GM20000 (cell line): ENCODE measurements at regions not wholly inside any gene's neighbourhood (a gene's known extent, or its start where the extent isn't known, plus 50 kb on each side); places are given as distances from the start of the nearest gene placed in this dataset.

Experiments
- DNase-seq: peaks from one replicate; pipeline ENCODE4 v3.0.0; 2012; ENCODE audit warnings: low spot score
- TF ChIP-seq, protein P1 (sequence below): IDR thresholded peaks from 2 replicates; pipeline ENCODE4 v1.5.1; 2012; ENCODE audit warnings: mild to moderate bottlenecking, control low read depth; ENCODE audit errors: extremely low read depth, missing control alignments

DNA sequence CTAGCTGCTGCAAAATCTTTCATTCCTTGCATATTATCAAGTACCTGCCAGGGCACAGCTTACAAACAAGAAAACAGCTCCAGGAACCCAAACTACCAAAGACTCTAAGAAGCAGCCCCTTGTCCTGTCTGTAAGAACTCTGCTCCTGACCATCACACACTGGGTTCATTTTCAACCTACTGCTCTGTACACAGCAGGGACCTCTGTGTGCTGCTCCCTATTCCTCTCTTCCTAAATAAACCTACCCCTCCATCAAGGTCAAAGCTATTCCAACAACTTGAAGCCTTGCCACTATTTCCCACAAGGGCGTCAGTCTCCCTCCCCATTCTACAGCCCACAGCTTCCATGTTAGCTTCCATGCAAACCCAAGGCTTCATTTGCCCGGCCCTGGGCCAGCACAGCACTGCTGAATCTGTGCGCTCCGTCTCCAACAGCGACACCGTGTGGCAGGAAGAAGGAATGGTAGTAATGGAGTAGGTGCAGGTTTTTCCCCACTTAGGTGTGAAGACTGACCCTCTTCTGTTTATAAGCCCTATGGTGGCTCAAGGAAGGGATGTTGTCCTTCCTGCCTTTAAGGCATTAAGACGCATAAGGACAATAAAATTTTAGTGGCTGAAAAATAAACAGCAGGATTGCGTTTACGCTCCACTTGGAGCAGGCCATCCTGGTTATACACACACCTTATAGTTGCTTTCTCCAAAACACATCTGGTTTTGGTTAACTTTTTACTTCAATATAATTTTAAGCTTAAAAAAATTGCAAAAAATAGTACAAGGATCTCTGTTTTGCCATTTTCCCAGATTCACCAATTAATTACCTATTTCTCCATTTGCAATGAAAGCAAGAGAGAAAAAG is 115.2 kb upstream of the NXT1 start:
- TF ChIP-seq, protein P1, sequence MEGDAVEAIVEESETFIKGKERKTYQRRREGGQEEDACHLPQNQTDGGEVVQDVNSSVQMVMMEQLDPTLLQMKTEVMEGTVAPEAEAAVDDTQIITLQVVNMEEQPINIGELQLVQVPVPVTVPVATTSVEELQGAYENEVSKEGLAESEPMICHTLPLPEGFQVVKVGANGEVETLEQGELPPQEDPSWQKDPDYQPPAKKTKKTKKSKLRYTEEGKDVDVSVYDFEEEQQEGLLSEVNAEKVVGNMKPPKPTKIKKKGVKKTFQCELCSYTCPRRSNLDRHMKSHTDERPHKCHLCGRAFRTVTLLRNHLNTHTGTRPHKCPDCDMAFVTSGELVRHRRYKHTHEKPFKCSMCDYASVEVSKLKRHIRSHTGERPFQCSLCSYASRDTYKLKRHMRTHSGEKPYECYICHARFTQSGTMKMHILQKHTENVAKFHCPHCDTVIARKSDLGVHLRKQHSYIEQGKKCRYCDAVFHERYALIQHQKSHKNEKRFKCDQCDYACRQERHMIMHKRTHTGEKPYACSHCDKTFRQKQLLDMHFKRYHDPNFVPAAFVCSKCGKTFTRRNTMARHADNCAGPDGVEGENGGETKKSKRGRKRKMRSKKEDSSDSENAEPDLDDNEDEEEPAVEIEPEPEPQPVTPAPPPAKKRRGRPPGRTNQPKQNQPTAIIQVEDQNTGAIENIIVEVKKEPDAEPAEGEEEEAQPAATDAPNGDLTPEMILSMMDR = peak; percentile 49
- peak; percentile 46 for DNase-seq

DNA sequence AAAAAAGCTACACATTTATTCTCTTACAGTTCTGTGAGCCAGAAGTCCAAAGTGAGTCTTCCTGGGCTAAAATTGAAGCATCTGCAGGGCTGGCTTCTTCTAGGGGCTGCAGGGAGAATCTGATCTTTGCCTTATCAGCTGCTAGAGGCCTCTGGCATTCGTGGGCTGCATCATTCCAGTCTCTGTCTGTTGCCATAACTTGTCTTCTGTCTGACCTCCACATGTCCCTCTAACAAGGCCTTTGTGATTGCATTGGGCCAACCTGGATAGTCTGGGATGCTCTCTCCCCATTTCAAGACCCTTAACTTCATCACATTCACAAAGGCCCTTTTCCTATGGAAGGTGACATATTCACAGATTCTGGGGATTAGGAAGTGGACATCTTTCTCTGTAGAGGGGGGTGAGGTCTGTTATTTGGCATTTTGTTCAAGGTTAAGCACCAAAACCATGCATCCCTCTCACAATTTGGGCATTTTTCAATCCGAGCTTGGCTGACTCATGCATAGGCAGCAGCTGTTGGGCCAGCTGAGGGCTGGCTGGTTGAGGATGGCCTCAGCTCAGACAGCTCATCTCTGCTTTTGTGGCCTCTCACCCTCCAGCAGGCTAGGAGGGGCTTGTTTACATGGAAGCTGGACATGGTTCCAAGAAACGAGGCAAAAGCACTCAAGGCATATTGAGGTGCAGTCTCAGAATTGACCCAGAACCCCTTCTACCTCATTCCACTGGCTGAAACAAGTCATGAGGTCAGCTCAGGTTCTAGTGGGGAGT is 116.1 kb upstream of the NXT1 start:
- no peak for DNase-seq

DNA sequence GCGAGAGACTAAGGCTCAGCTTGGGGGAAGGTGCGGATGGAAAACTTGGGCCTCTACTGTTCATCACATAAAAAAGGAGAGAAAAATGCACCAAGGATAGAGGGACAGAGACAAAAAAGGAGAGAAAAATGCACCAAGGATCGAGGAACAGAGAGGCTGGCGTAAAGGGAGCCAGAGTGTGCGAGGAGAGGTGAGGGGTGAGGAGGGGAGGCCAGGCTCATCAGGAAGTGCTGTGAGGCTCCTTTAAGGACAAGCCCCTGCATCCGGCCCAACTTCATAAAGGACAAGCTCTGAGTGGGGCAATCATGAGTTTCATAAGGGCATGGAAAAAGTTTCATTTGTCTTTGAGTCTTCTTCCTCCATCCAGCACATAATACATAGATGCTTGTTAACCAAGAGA is 117.2 kb upstream of the NXT1 start:
- TF ChIP-seq, protein P1 = no peak
- DNase-seq = no peak

More for the DNA sequence above, 116.1 kb upstream of the NXT1 start:
- TF ChIP-seq, protein P1 = no peak

DNA sequence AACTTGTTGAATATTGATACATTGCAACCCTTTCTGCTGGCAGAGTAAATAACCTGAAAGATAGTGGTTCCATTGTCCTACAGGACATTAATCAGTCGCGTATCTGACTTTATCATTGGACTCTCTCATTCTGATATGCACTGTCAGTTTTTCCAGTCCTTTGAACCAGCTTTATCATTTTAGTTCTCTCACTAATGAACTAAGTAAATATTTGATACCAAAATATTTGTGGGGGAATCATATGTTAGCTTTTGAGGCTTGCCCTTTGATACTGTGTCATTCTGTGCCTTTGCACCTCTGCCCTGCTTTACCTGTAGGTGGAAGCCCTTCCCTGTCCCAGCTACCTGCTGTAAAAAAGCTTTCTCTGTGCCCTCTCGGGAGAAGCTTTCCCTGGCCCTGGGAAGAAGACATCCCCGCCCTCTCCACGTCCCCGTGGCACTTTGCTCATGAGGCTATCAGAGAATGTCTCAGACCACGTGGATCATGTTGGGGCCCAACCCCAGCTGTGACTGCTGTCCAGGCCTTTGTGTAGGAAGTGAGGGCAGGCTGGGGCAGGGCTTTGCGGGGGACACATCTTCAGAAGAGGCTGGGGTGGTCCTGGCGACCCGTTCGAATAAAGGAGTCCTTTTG is 117.8 kb upstream of the NXT1 start:
- DNase-seq = no peak
- TF ChIP-seq, protein P1 = no peak

DNA sequence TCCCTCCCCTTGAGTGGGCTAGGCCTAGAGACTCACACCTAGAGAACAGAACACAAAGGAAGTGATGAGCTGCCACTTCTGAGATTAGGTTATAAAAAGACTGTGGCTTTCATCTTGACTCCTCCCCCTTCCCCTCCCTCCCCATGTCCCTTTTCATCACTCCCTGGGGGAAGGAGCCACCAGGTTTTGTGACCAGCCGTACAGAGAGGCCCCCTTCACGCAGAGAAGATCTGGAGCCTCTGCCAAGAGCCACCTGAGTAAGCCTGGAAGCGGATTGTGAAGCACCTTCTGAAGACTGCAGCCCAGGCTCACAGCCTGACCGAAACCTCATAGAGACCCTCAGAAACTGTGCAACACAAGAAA is 118.4 kb upstream of the NXT1 start:
- TF ChIP-seq, protein P1 = no peak
- DNase-seq = no peak

DNA sequence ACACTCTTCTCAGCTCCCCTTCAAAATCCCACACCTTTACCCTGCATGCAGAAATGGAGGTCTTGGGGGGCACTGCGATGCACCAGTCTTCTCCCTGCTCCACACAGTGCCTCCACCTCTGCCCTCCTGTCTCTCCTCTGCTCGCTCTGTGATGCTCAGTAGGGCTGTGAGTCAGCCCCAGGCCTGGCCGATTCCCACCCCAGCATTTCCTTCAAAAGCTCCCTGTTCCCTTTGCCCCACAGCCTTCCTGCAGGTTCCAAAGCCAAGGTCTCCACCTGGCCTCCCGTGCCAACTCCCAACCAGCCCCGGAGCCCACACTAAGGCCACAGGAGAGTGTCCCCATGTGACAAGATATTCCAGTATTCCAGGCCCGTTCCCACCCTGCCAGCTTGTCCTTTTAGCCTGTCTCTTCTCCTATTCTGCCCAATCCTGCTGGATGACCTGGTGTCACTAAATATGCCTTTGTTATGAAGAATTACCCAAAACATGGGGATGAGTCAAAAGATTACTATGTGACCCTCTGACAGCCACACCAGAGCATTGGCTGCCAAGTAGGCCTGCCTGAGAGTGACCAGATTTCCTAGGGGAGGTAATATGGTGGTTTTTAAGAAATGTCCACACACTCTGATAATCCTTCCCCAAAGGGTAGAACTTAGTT is 118.9 kb upstream of the NXT1 start:
- DNase-seq = no peak
- TF ChIP-seq, protein P1 = no peak
